ENCODE measurements at regions not wholly inside any gene's neighbourhood (a gene's known extent, or its start where the extent isn't known, plus 50 kb on each side); places are given as distances from the start of the nearest gene placed in this dataset.

DNA sequence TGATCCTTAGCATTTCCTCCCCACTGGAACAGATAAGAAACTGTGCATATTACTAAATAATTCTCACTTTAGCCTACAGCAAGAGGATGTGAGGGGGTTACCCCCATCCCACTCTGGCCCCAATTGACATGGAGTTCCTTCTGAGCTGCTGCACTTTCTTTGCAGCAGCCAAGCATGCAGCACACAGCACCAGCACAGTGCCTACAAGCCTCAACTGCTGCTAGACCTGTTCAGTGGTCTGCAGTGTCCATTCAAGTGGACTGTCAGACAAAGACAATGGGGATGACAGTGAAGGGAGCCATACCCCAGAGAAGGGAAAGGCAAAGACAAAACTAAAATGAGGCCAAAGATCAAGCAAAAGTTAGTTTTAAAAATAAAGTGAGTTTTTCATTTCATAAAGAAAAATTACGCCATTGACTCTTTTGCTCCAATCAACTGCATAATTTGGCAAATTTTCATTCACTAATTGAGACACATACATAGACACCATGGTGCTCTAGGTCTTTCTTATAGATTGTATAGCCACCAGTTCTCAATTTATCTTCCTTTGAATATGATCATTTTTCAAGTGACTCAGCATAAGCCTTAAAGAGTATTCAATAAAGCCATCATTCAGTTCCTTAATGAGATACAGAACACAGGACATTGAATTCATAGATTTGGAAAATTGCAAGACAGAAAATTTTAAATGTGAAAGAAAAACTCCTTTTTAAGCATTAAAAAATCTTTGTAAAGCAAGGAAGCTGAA is 410.6 kb downstream of the HNRNPD start:
- DNase-seq (ENCODE audit: low read depth in 1 of 2, low spot score in 1 of 2), result no peak

DNA sequence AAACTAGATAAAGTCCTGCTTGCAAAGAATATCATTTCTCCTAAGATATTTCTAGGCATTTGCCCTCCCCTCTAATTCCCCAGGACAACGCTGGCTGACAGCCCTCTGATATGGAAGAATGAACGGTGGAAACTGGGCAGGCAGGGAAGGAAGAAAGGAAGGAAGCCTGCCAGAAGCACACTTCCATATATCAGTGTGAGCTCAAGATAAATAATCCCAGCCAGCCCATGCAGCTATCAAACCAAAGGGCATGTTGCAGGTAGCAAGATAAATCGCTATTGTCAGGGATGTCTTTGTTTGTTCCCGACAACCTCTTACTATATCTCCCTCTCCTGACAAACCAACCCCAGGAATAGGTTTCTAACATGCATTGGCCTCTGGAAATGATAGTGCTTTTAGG is 412.8 kb downstream of the HNRNPD start:
- DNase-seq (ENCODE audit: low read depth in 1 of 2, low spot score in 1 of 2), result no peak

DNA sequence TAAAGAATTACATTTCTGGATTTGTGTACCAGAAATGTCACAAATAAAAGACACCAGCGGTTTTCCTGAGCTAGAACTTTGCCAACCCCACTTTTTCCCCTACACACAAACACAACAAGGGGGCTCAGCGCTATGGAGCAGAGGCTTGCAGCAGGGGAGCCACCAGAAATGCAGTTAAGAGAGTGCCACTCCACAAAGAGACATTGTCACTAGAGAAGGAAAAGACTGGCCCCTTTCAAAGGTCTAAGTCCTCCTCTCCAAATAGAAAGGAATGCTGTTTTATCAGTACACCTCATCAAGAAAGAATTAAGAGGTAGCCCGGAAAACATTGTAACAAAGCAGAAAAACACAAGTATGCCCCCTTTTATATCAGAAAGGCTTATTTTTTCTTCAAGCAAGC is 419.5 kb downstream of the HNRNPD start:
- no peak for DNase-seq (ENCODE audit: low read depth in 1 of 2, low spot score in 1 of 2)

DNA sequence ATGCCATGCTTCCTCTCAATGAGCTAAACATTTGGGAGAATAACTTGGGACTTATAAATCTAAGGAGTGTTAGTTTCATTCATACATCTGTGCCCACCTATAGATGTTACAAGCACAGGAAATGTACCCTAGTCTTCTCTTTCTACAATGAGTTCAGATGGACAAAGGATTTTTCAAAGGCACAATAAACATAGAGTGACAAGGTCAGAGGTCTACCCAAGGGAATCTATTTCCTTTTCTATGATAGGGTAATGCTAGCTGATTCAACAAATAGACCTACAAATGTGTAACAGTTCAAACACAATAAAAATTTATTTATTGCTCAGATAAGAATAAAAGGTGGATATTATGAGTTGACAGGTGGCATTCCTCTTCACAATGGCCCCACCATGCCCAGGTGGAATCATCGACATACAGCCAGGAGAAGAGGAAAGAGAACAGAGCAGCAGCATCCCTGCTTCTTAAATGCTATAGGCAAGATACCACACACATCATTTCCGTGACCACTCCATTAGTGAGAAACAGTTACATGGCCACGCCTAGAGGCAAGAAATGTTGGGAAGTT is 421.8 kb downstream of the HNRNPD start:
- no peak for DNase-seq (ENCODE audit: low read depth in 1 of 2, low spot score in 1 of 2)

DNA sequence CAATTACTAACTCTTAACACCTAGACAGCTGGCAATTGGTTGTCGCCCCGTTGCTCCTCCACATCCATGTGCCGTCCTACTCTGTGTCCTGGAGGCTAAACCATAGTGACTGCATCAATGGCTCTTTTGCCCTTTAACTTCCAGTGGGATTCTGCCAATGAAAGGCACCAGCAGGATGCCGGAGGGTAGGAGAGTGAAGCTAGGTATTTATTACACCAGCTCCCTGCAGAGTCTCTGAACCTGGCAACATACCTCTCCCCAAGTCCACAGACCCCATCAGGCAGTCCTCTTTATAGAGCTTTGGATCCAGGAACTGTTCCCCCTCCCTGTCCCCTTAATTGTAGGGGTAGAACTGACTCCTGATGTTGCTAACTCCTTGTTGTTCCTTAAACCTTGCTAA is 426.8 kb downstream of the HNRNPD start:
- DNase-seq (ENCODE audit: low read depth in 1 of 2, low spot score in 1 of 2), result no peak

DNA sequence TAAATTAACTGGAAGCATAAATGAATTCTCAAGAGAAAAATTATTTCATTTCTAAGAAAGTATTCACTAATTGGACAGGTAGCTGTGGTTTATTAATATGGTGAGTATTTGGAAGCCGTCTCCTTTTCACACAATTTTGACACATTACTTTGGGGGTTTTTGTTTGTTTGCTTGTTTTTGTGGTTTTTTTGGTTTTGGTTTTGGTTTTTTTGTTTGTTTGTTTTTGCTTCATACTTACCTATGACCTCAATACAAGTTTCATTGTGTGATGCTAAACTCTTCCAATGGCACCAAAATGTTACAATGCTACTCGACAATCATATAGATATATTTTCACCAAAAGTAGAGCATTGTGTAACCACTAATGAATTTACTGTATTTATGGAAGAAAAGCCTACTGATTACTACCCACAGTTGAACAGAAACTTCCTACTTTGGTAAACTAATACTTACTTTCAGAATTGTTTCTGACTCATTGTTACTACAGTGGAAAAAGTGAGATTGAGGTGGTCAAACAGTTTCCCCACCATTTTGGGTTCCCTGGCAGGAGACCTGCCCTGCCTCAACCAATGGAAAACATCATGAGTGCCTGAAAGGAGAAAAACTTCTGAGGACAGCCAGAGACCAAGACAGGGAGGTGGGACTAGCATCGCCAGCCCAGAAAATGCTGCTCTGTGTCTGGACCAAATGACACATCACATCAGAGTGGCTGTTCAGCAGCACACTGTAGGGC is 443.1 kb downstream of the HNRNPD start:
- DNase-seq (ENCODE audit: low read depth in 1 of 2, low spot score in 1 of 2), result no peak

DNA sequence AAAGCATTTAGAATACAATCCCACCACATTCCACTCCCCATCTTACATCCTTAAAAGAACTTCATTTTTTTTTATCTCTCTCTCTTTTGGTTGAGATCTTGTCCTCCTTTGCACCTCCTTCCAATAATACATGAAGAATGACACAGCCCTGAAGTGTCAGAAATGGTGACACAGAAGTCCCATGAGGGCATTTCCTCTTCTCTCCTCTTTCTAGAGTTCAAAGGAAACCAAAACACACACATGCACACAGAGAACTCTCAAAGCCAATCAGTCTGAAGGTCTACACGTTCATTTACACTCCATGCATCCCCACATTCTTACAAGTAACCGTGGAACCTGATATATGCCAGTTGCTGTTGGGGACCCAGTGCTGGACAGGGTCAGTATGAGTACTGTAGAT is 450.7 kb downstream of the HNRNPD start:
- DNase-seq (ENCODE audit: low read depth in 1 of 2, low spot score in 1 of 2), result no peak

DNA sequence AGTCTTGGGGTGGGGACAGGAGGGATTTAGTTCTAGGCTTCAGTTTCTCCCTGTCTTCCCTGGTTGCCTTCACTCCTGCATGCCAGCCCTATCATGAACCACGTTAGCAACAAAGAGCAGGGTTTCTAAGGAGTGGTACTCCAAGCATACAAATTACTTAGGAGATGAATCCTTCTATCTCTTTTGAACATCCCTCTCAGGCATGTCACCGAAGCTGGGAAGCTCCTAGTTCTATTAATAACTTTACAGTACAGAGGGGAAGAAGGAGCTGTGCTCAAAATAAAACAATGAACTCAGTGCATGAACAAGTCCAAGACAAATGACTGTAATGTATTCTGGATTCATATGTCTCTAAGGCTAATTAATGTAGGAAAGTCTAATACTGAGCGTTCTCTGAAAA is 450.6 kb upstream of the RASGEF1B start:
- DNase-seq (ENCODE audit: low read depth in 1 of 2, low spot score in 1 of 2), result no peak

DNA sequence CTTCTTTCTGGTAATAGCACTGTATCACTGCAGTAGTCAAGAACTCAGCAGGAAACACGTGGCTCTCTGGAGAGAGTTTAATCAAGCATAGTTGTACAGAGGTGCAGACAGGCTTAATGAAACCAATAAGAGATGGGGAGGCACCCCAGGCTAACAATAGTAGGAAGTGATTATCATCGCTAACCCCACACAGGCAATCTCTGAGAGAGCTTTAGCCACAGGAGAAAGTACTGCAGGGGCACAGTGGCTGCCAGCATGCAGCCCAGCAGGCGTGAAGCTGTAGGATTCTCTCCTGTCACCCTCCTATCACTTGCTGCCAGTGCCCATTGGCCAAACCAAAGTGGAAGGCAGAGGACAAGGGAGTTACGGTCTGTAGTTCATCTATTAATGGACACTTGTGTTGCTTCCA is 450.0 kb upstream of the RASGEF1B start:
- no peak for DNase-seq (ENCODE audit: low read depth in 1 of 2, low spot score in 1 of 2)

DNA sequence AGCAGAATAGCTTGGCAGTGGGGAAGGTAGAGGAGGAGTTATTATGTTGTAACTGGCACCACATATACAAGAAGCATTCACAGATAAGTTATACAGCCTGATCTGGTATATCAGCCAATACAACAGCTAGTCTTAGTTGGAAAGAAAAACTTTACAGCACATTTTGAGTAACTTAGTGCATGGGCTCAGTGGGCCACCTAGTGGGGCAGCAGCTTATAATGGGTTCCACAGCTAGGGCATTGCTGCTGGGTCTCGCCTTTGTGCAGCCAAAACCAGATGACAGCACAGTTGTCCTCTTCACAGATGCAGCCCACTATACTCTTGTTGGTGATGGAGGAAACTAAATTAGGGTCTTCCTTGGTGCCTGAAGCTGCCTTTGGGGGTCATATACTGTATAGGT is 448.1 kb upstream of the RASGEF1B start:
- no peak for DNase-seq (ENCODE audit: low read depth in 1 of 2, low spot score in 1 of 2)

DNA sequence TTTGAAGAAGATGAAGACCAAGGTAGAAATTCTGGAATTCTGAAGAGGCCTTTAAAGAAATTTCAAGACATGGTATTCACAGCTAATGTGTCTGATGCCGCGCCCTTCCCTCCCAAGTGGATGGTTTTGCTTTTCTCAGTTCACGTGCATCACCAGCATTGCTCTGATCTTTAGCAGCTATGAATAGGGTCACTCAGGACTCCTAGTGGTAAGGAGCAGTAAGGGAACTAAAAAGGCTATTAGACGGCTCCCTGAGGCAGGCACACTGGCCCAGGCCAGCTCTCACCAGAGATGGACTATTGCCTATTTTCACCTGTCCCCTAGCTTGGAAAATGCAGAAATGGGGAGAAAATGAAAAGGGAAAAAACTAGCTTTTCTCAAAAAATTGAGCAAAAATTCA is 447.5 kb upstream of the RASGEF1B start:
- DNase-seq (ENCODE audit: low read depth in 1 of 2, low spot score in 1 of 2), result no peak

DNA sequence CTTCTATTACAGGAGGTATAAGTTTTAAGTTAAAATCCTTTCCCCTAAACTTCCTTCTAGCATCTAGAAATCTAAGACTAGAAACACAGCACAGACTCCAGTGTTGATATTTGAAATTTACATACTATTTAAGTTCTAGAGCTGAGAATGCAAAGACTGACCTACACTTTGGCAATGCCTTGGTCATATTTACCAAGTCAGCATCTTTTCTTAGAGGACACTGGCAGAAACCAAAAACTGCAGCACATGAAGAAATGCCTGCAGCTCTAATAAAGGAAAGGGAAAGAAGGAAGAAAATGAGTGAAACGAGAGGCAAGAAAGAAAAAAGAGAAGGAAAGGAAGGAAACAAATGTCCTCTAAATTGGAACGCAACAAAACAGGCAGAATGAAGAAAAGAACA is 443.7 kb upstream of the RASGEF1B start:
- DNase-seq (ENCODE audit: low read depth in 1 of 2, low spot score in 1 of 2), result no peak

DNA sequence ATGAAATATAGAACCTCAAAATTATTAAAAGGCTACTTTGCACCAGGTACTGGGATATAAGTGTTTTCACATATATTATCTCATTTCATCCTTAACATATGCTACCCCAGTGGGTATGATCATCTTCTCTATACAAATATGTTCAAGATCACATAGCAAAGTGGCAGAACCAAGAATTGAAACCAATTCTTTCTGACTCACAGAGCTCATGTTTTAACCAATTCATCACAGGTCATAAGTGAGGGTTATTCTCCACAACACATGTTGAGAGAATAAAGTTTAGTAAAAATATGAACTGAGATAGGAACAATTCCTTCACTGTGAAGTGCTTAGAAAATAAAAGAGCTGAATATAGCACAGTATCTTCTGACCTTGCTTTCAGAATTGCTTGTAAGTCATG is 442.9 kb upstream of the RASGEF1B start:
- DNase-seq (ENCODE audit: low read depth in 1 of 2, low spot score in 1 of 2), result no peak

DNA sequence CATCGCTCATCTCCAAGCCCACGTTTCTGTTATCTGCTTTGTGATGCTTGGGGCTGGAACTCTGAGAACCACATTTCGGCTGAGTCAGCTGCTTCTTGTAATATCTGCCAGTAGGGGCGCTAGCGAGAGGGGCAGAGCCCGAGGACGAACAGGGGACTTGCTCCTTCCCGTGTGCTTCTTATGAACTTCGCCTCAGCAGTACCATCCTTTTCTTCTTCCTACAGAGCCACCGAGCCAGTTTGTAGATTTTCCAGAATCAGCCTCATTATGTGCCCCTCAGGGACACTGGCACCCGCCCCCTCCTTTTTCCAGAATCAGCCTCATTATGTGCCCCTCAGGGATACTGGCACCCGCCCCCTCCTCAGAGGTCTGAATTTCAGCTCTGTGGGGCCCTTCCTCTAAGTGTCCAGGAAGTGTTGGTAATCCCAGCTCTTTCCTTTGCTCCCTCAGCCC is 441.7 kb upstream of the RASGEF1B start:
- DNase-seq (ENCODE audit: low read depth in 1 of 2, low spot score in 1 of 2), result peak in 1 of 2 donors; percentile 24

DNA sequence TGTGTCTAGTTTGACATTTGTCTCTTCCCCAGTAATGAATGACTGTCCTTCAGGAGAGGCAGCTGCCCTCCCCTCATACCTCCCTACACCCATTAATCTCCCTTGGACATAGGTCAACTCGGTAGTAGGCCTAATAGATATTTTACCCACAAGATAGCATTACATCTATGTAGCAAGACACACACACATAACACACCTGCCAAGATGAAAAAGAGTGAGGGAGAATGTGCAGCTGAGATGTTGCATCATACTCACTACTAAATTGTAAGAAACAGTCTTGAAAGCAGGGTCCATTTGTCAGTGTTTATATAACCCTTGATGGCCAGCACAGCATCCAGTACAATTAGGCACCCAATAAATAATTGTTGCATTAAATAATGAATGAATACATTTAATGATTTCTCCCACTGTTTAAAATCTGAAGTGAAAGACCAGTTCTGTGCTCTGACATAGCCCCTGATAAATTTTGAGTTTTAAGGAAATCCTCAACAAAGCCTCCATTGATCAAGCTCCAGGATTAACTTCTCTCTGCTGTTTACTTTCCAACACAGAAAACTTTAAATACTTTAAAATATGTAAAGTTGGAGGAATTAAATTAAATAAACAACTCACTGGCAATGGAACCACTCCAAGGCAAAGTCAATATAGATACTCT is 440.8 kb upstream of the RASGEF1B start:
- no peak for DNase-seq (ENCODE audit: low read depth in 1 of 2, low spot score in 1 of 2)

DNA sequence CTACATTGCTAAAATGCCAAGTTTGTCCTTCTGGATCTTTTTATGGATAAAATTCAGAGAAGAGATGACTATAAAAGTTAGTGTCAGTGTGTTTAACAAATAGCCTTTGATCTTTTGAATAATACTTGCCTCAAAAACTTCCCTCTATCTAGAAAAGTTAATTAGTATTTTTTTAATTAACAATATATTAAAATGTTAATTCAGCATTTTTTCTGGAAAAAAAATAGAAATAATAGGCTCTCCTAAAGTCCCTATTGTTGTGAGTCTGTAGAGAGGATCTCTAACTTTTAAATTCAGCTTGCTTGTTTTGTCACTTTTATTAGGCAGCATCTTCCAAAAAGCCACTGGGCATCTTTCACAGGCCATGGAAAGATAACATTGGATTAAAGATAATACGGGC is 435.2 kb upstream of the RASGEF1B start:
- DNase-seq (ENCODE audit: low read depth in 1 of 2, low spot score in 1 of 2), result no peak

DNA sequence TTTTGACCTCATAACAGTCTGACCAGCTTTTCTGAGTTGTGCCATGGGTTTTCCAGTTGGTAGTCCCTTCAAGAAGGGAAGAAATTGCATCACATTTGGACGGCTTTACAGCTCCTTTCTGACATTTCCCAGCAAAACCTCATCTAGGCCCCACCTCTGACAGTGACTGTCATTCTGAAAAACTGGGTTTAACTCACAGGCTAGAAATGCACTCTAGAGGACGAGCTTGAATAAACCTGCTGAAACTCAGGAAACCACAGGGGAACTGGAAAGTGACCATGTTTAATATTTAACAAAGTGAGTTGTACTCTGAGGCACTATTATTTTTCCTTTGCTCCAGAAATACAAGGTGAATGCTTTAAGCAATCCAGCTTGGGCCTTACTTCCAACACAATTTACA is 434.3 kb upstream of the RASGEF1B start:
- DNase-seq (ENCODE audit: low read depth in 1 of 2, low spot score in 1 of 2), result no peak

DNA sequence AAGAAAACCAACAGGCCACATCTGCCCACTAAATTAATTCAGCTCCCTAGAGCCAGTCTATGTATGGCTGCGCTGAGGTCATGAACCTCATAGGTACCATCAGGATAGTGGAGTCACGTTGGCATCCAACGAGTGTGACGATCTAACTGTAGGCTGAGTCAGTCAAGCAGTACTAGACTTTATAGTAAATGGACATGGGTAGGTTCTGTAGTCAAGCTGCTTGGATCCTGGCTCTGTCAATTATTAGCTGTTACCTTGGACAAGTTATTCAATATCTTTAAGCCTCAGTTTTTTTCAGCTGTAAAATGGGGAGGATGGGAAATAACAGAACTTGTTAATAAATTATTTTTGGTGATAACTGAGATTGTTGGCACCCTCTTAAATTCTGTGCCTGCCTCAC is 432.4 kb upstream of the RASGEF1B start:
- DNase-seq (ENCODE audit: low read depth in 1 of 2, low spot score in 1 of 2), result no peak

DNA sequence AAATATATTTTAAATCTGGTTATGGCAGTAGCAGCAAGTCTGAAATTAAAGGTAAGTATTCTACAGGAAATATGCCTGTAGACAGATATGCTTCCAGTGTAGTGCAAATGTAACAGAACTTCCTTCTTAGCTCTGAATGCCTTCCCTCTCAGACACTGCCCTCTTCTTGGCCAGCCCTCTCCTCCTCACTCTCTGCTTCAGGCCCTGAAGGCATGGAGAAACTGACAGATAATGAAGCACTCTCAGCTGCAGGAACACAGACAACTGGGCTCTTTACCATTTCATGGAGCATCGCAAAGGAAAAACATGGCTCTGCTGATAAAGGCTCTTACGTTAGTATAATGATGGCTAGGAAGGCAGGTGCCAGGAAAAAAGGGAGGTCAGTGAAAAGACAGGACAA is 431.5 kb upstream of the RASGEF1B start:
- no peak for DNase-seq (ENCODE audit: low read depth in 1 of 2, low spot score in 1 of 2)

DNA sequence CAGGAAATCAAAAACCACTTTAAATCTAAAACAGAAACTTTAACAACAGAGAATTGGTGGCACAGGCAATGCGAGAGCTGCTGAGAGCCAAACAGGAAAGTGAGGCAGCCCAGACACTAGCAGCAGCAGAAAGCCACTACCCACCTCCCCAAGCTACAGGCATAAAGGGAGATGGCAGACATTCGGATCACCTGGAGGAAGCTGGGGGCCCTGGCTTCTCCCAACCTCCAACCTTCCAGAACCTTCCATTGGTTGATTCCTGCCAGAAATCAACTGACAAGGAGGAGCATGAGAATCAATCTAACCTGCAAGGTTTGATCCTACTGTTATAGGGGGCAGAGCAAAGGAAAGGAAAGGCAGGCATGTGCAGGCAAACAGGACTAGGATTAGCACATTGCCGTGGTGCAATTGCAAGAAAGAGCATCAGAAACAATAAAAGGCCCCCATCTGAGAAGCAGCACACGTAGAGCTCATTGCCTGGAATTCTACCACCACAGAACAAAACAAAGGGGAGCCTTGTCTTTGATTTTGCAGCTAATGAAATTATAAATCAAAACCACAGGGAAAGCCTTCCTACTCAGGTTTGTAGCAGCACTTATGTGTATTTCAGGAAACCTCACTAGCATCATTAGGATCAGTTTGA is 427.3 kb upstream of the RASGEF1B start:
- no peak for DNase-seq (ENCODE audit: low read depth in 1 of 2, low spot score in 1 of 2)

DNA sequence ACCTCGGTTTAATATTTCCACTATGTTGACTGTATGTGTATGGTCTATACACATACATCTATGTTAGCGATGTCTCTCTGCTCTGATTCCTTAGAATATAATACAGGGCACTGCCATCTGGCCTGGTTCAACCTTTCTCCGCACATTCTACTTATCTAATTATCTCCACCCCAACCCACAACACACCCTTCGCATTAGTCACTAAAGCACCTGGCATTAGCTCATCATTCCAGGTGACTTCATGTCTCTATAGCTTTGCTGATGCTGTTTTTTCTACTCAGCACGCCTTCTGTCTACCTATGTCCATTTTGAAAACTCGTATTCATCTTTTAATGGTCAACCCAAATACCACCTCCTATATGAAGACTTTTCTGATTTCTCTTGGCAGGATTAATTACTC is 425.2 kb upstream of the RASGEF1B start:
- DNase-seq (ENCODE audit: low read depth in 1 of 2, low spot score in 1 of 2), result no peak
